GM19240 (cell line): ENCODE measurements at regions not wholly inside any gene's neighbourhood (a gene's known extent, or its start where the extent isn't known, plus 50 kb on each side); places are given as distances from the start of the nearest gene placed in this dataset.
"Not testable (repeated sequence)": the region's sequence is repeated elsewhere in the genome, so short reads cannot be mapped to it uniquely, and the experiment has no call there.

Experiments
- DNase-seq: peaks from one replicate; pipeline ENCODE4 v3.0.0; 2011; ENCODE audit warnings: low spot score; ENCODE audit not compliant: insufficient read length

GRCh38 chr3:82416349-82416748 is 654.9 kb upstream of the GBE1 start:
- DNase-seq: no peak

- no peak for DNase-seq
Measured at GRCh38 chr3:82413171-82413570, 651.7 kb upstream of the GBE1 start.

- DNase-seq: no peak
Measured at GRCh38 chr3:82410366-82410765, 648.9 kb upstream of the GBE1 start.

- DNase-seq: no peak
Measured at GRCh38 chr3:82409842-82410241, 648.4 kb upstream of the GBE1 start.

- DNase-seq: no peak
Measured at GRCh38 chr3:82392203-82392775, 630.8 kb upstream of the GBE1 start.

GRCh38 chr3:82390868-82391267 is 629.4 kb upstream of the GBE1 start:
- DNase-seq: no peak

GRCh38 chr3:82386647-82387046 is 625.2 kb upstream of the GBE1 start:
- DNase-seq: no peak

GRCh38 chr3:82384181-82384580 is 622.7 kb upstream of the GBE1 start:
- no peak for DNase-seq

GRCh38 chr3:82382831-82383230 is 621.4 kb upstream of the GBE1 start:
- DNase-seq: no peak

GRCh38 chr3:82378392-82378791 is 616.9 kb upstream of the GBE1 start:
- no peak for DNase-seq

GRCh38 chr3:82376883-82377282 is 615.4 kb upstream of the GBE1 start:
- DNase-seq: no peak

- not testable (repeated sequence) for DNase-seq
Measured at GRCh38 chr3:82373833-82374232, 612.4 kb upstream of the GBE1 start.

GRCh38 chr3:82364827-82365226 is 603.4 kb upstream of the GBE1 start:
- DNase-seq: no peak

- no peak for DNase-seq
Measured at GRCh38 chr3:82363131-82363530, 601.7 kb upstream of the GBE1 start.

GRCh38 chr3:82355228-82355627 is 593.8 kb upstream of the GBE1 start:
- DNase-seq: no peak

- DNase-seq: no peak
Measured at GRCh38 chr3:82354228-82354627, 592.8 kb upstream of the GBE1 start.

- no peak for DNase-seq
Measured at GRCh38 chr3:82353306-82354171, 592.1 kb upstream of the GBE1 start.

- DNase-seq: no peak
Measured at GRCh38 chr3:82347585-82347984, 586.1 kb upstream of the GBE1 start.

- DNase-seq: no peak
Measured at GRCh38 chr3:82342521-82342920, 581.1 kb upstream of the GBE1 start.

- no peak for DNase-seq
Measured at GRCh38 chr3:82329300-82329699, 567.9 kb upstream of the GBE1 start.

GRCh38 chr3:82311901-82312300 is 550.5 kb upstream of the GBE1 start:
- DNase-seq: no peak

GRCh38 chr3:82308755-82309154 is 547.3 kb upstream of the GBE1 start:
- DNase-seq: no peak

GRCh38 chr3:82306189-82306588 is 544.7 kb upstream of the GBE1 start:
- no peak for DNase-seq
